LHCN-M2 (cell line): ENCODE measurements at regions not wholly inside any gene's neighbourhood (a gene's known extent, or its start where the extent isn't known, plus 50 kb on each side); places are given as distances from the start of the nearest gene placed in this dataset.

ENCODE experiments used
- DNase-seq: peaks from one replicate; pipeline ENCODE4 v3.0.0-alpha.2; 2012; ENCODE audit warnings: low read depth

DNA sequence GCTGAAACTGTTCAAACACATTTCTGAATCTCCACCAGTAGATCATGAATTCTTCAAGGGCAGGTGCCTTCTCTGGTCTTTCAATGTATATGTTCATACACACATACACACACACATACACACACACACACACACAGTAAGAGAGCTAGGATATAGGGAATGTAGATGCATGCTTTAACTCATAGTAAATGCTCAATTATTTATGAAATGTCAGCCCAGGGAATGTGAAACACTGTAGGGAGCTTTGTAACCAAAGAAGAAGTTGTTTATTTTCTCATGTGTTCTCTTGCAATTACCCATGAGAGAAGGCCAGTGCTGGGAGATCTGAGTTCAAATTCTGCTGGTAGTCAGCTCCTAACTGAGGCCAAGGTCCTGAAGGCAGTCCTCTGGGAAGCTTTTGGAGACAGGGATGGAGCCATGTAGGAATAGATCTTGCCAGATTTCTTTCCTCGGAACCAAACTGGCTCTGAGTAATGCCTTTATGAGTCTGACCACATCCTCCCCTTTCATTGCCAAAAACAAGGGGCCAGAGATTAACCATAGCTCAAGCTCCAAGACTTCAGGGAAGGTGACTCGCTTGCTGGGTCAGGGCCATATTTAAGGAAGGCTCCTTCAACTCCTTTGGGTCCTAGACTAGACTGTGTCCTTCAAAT, 487.0 kb upstream of the TNC start:
- peak; percentile 97 for DNase-seq

DNA sequence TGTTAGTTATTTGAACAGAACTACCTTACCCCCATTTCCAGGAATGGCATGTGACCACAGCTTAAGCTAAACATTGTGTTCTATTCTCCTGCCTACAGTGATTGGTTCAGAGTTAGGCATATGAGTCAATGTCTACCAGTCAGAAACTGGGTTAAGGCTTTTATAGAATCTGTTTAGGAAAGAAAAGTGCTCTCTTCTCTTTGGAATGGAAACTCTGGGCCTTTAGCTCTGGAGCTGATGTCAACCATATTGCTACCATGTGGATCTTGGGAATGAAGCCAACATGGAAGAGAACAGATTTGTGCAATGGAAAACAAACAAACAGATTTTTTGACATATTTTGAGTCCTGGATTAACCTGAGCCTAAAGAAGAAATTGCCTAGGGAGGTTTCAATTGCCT, 488.9 kb upstream of the TNC start:
- no peak for DNase-seq

DNA sequence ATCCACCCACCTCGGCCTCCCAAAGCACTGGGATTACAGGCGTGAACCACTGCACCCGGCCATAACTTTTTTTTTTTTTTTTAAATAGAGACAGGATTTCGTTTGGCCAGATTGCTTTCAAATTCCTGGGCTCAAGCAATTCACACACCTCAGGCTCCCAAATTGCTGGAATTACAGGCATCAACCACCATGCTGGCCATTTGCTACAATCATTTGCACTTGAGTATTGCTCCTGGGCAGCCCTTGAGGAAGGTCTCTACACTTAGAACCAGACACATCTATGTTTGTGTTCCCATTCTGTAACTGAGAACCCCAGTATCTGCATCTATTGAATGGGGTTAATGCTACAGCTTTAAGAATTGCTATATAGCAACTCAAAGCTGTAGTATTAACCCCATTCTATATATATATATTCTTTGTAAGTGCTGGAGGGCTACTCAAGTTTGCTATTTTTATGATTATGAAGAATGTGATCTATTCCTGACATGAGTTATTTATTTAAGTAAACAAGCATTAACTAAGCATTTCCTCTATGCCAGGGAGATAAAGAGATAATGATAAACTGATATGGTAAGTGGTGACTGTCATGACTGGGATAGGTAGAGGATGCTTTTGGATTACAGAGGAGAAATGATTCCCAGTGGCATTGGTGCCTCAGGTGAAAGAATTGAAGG, 496.5 kb upstream of the TNC start:
- no peak for DNase-seq

- DNase-seq: peak; percentile 89
Measured at GRCh38 chr9:115615000-115615401, 497.0 kb upstream of the TNC start.

GRCh38 chr9:115615821-115616665, 498.1 kb upstream of the TNC start:
- DNase-seq: peak; percentile 95

DNA sequence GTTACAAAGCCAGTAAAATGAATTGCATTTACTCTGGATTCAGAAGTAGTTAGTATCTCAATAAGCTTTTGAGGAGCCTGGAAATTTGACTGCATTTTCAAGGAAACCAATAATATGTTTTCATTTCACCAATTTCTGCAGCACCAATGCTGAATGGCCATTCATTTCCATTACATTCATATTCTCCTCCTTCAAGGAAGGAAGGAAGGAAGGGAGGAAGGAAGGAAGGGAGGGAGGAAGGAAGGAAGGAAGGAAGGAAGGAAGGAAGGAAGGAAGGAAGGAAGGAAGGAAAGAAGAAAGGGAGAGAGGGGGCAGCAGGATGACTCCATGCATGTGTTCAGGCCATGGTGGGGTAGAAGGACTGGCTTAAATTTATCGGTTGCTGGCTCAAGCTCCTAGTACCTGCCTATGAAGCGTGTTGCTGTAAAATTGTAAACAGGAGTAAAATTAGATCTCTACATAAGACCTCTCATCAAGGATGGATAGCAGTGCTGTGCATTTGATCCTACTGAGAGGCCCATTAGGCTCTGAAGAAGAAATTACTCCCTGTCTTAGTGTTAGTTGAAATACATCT, 498.8 kb upstream of the TNC start:
- DNase-seq: no peak

DNA sequence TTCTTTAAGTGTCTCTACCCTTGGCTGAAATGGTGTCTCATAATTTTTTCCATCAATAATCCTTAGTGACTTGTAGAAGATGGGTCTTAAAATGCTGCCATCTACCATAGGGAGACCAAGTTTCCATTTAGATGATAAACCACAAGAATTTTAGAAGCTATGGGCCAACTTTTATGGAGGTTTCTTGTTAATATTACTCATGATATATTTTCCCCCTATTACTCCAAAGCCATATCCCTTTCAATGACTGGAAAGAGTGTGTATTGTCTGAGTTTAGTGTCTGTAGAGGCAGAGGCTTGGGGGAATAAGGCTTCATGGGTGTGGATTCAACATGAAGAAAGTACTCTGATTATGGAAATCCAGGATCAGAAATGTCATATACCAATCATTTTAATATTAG, 507.3 kb upstream of the TNC start:
- no peak for DNase-seq

- DNase-seq: no peak
Measured at GRCh38 chr9:115625954-115626353, 508.0 kb upstream of the TNC start.

GRCh38 chr9:115627511-115627910, 509.6 kb upstream of the TNC start:
- DNase-seq: no peak

- no peak for DNase-seq
Measured at GRCh38 chr9:115628426-115628825, 510.5 kb upstream of the TNC start.

- no peak for DNase-seq
Measured at GRCh38 chr9:115629879-115630840, 512.2 kb upstream of the TNC start.

- no peak for DNase-seq
Measured at GRCh38 chr9:115632391-115632790, 514.4 kb upstream of the TNC start.

GRCh38 chr9:115633104-115633503, 515.1 kb upstream of the TNC start:
- DNase-seq: peak; percentile 46

- DNase-seq: no peak
Measured at GRCh38 chr9:115635680-115636383, 517.8 kb upstream of the PAPPA start.

GRCh38 chr9:115636596-115636995, 517.0 kb upstream of the PAPPA start:
- no peak for DNase-seq

DNA sequence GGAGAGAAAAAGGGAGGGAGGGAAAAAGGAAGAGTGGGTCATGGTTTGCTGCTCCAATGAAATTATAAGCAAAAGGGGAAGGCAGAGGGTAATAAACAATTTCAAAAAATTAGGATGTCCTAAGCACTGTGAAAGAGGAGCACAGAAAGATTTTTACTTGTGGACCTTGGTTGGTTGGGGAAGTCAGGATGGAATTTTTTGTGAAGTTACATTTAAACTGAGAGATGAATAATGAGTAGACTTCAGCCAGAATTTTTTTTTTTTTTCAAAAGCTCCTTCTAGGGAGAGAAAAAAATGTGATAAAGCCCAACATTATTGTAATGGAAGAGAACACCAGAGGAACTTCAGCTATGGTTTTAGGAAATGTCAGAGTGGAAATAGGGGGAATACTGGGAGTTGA, 515.9 kb upstream of the PAPPA start:
- DNase-seq: no peak

DNA sequence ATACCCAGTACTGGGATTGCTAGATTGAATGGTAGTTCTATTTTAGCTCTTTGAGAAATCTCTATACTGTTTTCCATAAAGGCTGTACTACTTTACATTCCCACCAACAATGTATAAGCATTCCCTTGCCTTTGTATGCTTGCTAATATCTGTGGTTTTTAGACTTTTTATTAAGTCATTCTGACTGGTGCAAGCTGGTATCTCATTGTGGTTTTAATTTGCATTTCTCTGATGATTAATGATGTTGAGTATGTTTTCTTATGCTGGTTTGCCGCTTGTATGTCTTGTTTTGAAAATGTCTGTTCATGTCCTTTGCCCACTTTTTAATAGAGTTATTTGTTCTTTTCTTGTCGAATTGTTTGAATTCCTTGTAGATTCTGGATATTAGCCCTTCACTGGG, 512.7 kb upstream of the PAPPA start:
- DNase-seq: peak; percentile 86

GRCh38 chr9:115642285-115642684, 511.3 kb upstream of the PAPPA start:
- DNase-seq: no peak

- DNase-seq: peak; percentile 44
Measured at GRCh38 chr9:115643948-115644727, 509.5 kb upstream of the PAPPA start.
